Ureter (tissue), 1 donor: ENCODE measurements at regions not wholly inside any gene's neighbourhood (a gene's known extent, or its start where the extent isn't known, plus 50 kb on each side); places are given as distances from the start of the nearest gene placed in this dataset.
"Not testable (repeated sequence)": the region's sequence is repeated elsewhere in the genome, so short reads cannot be mapped to it uniquely, and the experiment has no call there.

Experiments
- DNase-seq: peaks from one replicate; pipeline ENCODE4 v3.0.0-alpha.2; 2020; ENCODE audit warnings: low spot score
- donor health status: DM: yes; HTN: yes; CAD: no.

DNA sequence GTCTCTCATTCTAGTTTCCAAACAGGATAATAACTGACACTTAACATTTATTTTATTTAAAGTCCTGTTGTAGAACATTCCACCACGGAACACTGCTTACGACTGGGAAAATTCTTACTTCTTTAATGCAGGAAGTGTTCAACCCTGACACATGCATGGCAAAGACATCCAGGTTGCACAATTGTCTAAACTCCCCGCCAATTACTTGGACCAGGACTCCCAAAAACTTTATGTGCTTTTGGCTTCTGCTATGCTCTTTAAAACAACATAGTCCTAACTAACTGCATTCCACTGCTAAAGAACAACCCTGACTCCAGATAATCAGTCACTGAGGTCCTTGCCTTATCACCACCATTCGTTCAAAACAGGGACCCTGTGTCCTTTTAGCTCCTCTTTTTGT is 995.8 kb downstream of the LTN1 start:
- DNase-seq: not testable (repeated sequence)

DNA sequence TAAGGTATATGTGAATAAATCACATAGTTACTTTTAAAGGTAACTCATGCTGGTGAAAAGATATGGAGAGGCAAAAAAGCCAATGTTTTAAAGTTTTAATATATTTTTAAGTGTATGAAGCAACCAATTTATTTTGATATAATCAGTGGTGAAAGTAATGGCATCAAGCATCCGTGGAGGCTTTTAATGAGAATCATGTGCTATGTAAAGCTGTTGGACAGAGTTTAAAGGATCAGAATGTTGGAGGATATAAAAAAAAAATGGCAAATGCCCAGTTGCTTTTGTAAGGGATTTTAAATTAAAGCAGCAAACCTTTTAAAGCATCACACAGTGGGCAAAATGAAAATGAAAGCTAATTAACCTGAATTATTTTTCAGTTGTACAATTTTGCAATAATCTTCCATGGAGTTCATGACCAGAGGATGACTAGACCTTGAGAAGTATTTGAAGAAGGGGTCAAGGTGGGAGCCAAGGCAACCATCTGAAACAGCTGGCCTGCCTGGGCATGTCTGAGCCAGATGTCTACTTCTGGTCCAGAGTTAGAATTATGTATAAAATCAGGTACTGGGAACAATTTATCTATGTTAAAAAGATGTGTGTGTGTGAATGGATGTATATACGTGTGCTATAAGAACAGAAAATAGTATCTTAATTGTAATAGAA is 1007.9 kb downstream of the LTN1 start:
- DNase-seq: not testable (repeated sequence)

DNA sequence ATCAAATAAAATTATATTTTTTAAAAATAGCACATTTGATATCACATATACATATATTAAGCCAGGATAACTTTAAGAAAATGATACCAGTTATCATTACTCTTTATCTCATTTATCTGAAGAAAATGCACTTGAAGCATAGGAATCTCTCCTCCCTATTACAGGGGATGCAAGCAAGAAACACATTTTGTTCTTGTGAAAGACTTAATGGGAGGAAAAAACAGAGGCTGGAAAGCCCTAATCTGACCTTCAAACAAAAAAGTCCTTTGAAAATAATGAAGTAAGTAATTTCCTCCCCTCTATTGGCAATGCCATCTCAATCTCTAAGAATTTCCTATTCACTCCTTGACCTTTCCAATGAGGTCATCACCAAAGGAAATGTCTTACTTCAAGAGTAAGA is 1012.6 kb upstream of the ADAMTS5 start:
- DNase-seq: not testable (repeated sequence)

- DNase-seq: no peak
Observed at GRCh38 chr21:27975514-27975913, 1008.6 kb upstream of the ADAMTS5 start.

GRCh38 chr21:27974152-27974551 is 1007.3 kb upstream of the ADAMTS5 start:
- DNase-seq: not testable (repeated sequence)

- not testable (repeated sequence) for DNase-seq
Observed at GRCh38 chr21:27968240-27968639, 1001.4 kb upstream of the ADAMTS5 start.

GRCh38 chr21:27954543-27955165 is 987.8 kb upstream of the ADAMTS5 start:
- DNase-seq: no peak

- DNase-seq: no peak
Observed at GRCh38 chr21:27953340-27954045, 986.6 kb upstream of the ADAMTS5 start.

DNA sequence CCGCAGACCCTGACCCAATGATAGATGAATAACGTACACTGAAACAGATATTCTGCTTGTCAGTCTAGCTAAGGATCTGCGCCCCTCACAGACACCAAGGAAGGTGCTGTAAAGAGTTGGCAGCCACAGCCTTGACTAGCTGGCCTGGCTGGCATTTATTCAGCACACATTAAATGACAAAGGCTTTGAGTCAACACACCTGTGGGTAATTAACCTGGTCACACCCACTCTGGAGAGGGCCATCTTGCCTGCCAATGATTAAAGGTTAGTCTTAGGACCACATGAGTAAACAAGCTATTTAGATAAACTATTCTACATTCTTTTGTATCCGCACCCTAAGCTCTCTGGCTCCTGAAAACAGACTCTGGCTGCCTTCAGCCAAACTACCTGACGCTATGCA is 982.2 kb upstream of the ADAMTS5 start:
- DNase-seq: not testable (repeated sequence)

- DNase-seq: not testable (repeated sequence)
Observed at GRCh38 chr21:27930108-27930767, 963.4 kb upstream of the ADAMTS5 start.

- not testable (repeated sequence) for DNase-seq
Observed at GRCh38 chr21:27929179-27929578, 962.3 kb upstream of the ADAMTS5 start.

DNA sequence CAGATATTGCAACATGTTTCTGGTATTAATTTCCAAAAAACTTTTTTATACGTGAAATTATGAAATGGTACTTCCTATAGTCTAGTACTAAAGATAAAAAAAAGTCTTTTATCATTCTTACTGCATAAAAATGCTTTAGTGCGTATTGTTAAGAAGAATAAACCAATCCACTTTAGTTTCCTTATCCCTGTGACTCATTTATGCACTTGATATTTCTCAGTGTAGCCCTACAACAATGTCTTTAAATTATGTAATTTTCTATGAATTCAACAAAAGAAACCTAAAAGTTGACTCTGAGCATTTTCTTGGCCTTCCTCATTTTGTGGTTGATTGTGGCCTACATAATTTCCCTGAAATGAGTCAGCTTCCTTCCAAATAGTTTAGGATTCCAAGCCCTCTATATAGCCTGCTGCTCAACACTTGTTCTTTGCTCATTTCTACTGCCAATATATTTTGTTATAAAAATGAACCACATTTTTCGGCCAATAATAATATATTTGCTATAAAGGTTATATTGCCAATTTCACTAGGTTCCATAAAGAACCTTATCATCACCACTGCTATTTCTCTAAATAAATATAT is 961.7 kb upstream of the ADAMTS5 start:
- not testable (repeated sequence) for DNase-seq

GRCh38 chr21:27921421-27921820 is 954.5 kb upstream of the ADAMTS5 start:
- not testable (repeated sequence) for DNase-seq

DNA sequence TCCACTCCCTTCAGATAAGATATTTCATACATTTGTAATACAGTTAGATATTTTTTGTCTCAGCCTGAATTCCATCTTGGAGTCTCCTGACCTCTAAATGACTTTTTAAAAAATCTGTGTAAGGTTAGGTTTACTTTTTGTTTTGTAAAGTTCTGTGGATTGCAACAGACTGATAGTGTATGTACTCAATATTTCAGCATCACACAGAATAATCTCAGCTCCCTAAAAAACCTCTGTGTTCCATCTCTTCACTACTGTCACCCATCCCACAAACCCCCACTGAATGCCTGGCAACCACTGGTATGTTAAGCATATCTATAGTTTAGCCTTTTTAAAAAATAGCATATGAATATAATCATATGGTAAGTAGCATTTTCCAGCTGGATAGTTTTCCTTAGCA is 951.1 kb upstream of the ADAMTS5 start:
- not testable (repeated sequence) for DNase-seq

DNA sequence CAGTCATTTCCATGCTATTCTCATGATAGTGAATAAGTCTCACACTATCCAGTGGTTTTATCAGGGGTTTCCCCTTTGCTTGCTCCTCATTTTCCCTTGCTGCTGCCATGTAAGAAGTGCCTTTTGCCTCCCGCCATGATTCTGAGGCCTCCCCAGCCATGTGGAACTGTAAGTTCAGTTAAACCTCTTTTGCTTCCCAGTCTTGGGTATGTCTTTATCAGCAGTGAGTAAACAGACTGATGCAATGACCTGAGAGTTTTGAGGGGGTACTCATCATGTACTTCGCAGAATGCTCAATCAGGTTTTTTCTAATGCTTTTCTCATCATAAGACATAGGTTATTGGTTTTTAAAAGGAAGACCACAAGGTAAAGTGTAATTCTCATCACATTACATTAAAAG is 949.4 kb upstream of the ADAMTS5 start:
- not testable (repeated sequence) for DNase-seq

- DNase-seq: not testable (repeated sequence)
Observed at GRCh38 chr21:27912133-27912532, 945.2 kb upstream of the ADAMTS5 start.

DNA sequence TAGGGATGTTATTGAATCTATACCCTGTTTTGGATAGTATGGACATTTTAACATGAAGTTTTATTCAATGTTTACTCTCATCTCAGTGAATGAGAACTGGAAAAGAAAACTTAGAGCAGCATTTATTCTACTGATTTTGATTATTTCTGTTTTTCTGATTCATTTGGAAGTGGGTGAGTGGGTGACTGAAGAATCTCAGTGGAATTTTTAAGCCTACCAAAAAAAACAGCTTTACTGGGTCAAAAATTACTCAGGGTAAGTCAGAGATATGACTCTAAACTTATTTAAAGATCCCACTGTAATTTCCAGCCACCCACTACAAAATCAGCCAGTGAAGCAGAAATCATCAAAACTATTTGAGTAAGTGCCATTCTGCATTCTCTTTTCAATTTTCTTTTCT is 942.6 kb upstream of the ADAMTS5 start:
- not testable (repeated sequence) for DNase-seq

- DNase-seq: not testable (repeated sequence)
Observed at GRCh38 chr21:27908816-27909215, 941.9 kb upstream of the ADAMTS5 start.

DNA sequence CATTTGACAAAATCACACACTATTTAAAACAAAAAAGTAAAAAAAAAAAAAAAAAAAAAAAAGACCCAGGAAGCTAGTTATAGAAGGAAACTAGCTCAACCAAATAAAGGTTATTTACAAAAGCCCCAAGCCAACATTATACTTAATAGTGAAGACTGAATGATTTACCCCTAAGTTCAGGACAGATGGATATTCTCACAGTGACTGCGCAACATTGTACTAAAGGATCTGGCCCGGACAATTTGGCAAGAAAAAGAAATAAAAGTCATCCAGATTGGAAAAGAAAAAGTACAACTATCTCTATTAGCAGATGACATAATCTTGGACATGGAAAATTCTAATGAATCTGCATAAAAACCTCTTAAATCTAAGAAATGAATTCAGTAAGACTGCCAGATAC is 936.0 kb upstream of the ADAMTS5 start:
- not testable (repeated sequence) for DNase-seq

DNA sequence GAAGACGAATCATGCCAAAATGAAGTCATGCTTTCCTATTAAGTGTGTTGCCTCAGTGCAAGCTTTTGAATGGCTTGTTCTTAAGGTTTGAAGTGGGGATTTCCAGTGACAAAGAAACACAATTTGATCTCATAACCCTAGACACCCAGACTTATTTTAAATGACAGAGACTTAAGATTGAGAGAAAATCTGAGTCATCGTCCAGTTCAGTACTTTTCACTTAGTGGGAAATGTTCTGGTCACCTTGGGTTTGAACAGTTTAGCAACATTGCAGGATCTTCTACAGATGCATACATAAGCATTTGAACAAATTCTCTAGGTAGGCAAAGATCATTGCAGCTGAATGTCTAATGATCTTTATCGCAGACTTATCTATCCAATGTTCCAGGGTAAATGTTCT is 926.7 kb upstream of the ADAMTS5 start:
- not testable (repeated sequence) for DNase-seq

GRCh38 chr21:27891495-27891894 is 924.6 kb upstream of the ADAMTS5 start:
- DNase-seq: not testable (repeated sequence)
